H1 (cell line): ENCODE measurements at regions not wholly inside any gene's neighbourhood (a gene's known extent, or its start where the extent isn't known, plus 50 kb on each side); places are given as distances from the start of the nearest gene placed in this dataset.

Experiments
- CTCF ChIA-PET: fragments of 300-600 bp; sonication (Branson Sonifier 250); formaldehyde crosslinking; loops from one replicate; lab custom pipeline; 2021; ENCODE audit not compliant: partially characterized antibody; lab: Charles Lee
- POLR2A ChIA-PET: fragments of 300-600 bp; sonication (Branson Sonifier 250); formaldehyde crosslinking; loops from one replicate; lab custom pipeline; 2021; ENCODE audit warnings: inconsistent platforms; ENCODE audit not compliant: partially characterized antibody; lab: Charles Lee
- DNase-seq, 2 experiments: peaks; one replicate each; pipeline versions ENCODE4 v3.0.0 to v3.0.0-alpha.2; 2010 to 2022; ENCODE audit warnings: low spot score in 2 of 2, low read depth in 1 of 2, mixed read lengths in 1 of 2
- FAIRE-seq: peaks from 2 replicates; lab custom pipeline; 2011; peaks lifted over from hg19 to GRCh38; lab: Jason Lieb, UNC
- H2AFZ ChIP-seq: 2 replicates; pipeline ENCODE4 v1.8.1; 2012; ENCODE audit warnings: low read length, inconsistent platforms
- H2AK5ac ChIP-seq: 2 replicates; pipeline ENCODE4 v1.6.1; 2013; ENCODE audit warnings: low read depth, low read length
- H2BK120ac ChIP-seq: replicated peaks from 2 replicates; pipeline ENCODE3; 2013; ENCODE audit warnings: low read depth, low read length, inconsistent platforms
- H2BK12ac ChIP-seq: 2 replicates; pipeline ENCODE4 v1.6.1; 2013; ENCODE audit warnings: low read depth, low read length
- H2BK15ac ChIP-seq: 2 replicates; pipeline ENCODE4 v1.6.1; 2013; ENCODE audit warnings: low read length
- H2BK20ac ChIP-seq: 2 replicates; pipeline ENCODE4 v1.6.1; 2013; ENCODE audit warnings: low read length
- H2BK5ac ChIP-seq: 2 replicates; pipeline ENCODE4 v1.6.1; 2013; ENCODE audit warnings: low read depth, low read length
- H3K14ac ChIP-seq: 2 replicates; pipeline ENCODE4 v1.6.1; 2013; ENCODE audit warnings: inconsistent platforms; ENCODE audit not compliant: insufficient read length
- H3K18ac ChIP-seq: 2 replicates; pipeline ENCODE4 v1.6.1; 2013; ENCODE audit warnings: low read length; ENCODE audit errors: extremely low read depth
- H3K23ac ChIP-seq: 2 replicates; pipeline ENCODE4 v1.6.1; 2013; ENCODE audit warnings: inconsistent platforms; ENCODE audit not compliant: insufficient read length
- H3K23me2 ChIP-seq: 2 replicates; pipeline ENCODE4 v1.6.1; 2013; ENCODE audit warnings: low read depth, low read length
- H3K27ac ChIP-seq: 2 replicates; pipeline ENCODE4 v1.6.1; 2011; ENCODE audit warnings: low read depth, low read length, inconsistent platforms
- H3K27me3 ChIP-seq, 4 experiments: replicated peaks in 1 of 4; 1 replicate in 1 of 4; 2 replicates in 3 of 4; pipeline versions ENCODE4 v1.6.1 to v1.8.1; 2011 to 2013; ENCODE audit warnings: low read length in 3 of 4, mild to moderate bottlenecking in 3 of 4, inconsistent platforms in 2 of 4, mixed read lengths in 2 of 4, moderate library complexity in 1 of 4; ENCODE audit not compliant: control insufficient read depth in 3 of 4, insufficient read depth in 3 of 4; ENCODE audit errors: extremely low read depth in 1 of 4
- H3K36me3 ChIP-seq, 4 experiments: 2 replicates each; pipeline versions ENCODE4 v1.6.1 to v1.8.1; 2011 to 2013; ENCODE audit warnings: mild to moderate bottlenecking in 4 of 4, low read length in 3 of 4, moderate library complexity in 2 of 4, control low read depth in 1 of 4, inconsistent platforms in 1 of 4; ENCODE audit not compliant: insufficient read depth in 4 of 4, control insufficient read depth in 2 of 4
- H3K4ac ChIP-seq: replicated peaks from 2 replicates; pipeline ENCODE3; 2013; ENCODE audit warnings: low read length, low read depth, mixed read lengths, inconsistent platforms; ENCODE audit not compliant: insufficient read length
- H3K4me1 ChIP-seq, 4 experiments: replicated peaks in 1 of 4; 1 replicate in 1 of 4; 2 replicates in 3 of 4; pipeline versions ENCODE4 v1.6.1 to v1.8.1; 2011 to 2013; ENCODE audit warnings: low read length in 3 of 4, inconsistent platforms in 2 of 4, mixed read lengths in 1 of 4; ENCODE audit not compliant: insufficient read depth in 4 of 4, control insufficient read depth in 3 of 4
- H3K4me2 ChIP-seq, 2 experiments: 2 replicates each; pipeline versions ENCODE4 v1.6.1 to v1.8.1; 2011 to 2013; ENCODE audit warnings: low read depth in 2 of 2, low read length in 2 of 2, control low read depth in 1 of 2, inconsistent platforms in 1 of 2, mild to moderate bottlenecking in 1 of 2; ENCODE audit not compliant: insufficient read depth in 1 of 2
- H3K4me3 ChIP-seq, 4 experiments: fragments of 200-600, 300-600 bp in 1 of 4; sonication (generic), shearing (Covaris generic), sonication (Bioruptor Twin) in 1 of 4; 2 replicates each; pipeline versions ENCODE4 v1.5.1 to v1.8.1; 2011 to 2016; ENCODE audit warnings: low read length in 4 of 4, low read depth in 3 of 4, control low read depth in 2 of 4, inconsistent platforms in 2 of 4, mild to moderate bottlenecking in 2 of 4, mixed read lengths in 1 of 4, moderate library complexity in 1 of 4; ENCODE audit not compliant: insufficient read depth in 2 of 4; ENCODE audit errors: extremely low read depth in 1 of 4
- H3K56ac ChIP-seq: replicated peaks from 2 replicates; pipeline ENCODE3; 2013; ENCODE audit warnings: low read depth, mild to moderate bottlenecking, mixed read lengths, low read length, inconsistent platforms; ENCODE audit not compliant: insufficient read length
- H3K79me1 ChIP-seq: 2 replicates; pipeline ENCODE4 v1.6.1; 2013; ENCODE audit warnings: low read depth, low read length, control low read depth
- H3K79me2 ChIP-seq, 2 experiments: 2 replicates each; pipeline versions ENCODE4 v1.6.1 to v1.8.1; 2012 to 2013; ENCODE audit warnings: low read length in 2 of 2, mild to moderate bottlenecking in 2 of 2, inconsistent platforms in 1 of 2; ENCODE audit not compliant: insufficient read depth in 2 of 2, control insufficient read depth in 1 of 2
- H3K9ac ChIP-seq, 4 experiments: replicated peaks in 1 of 4; 1 replicate in 1 of 4; 2 replicates in 3 of 4; pipeline versions ENCODE4 v1.6.1 to v1.8.1; 2011 to 2013; ENCODE audit warnings: low read depth in 3 of 4, low read length in 3 of 4, control low read depth in 2 of 4, mild to moderate bottlenecking in 2 of 4, moderate library complexity in 2 of 4, inconsistent platforms in 1 of 4; ENCODE audit errors: extremely low read depth in 1 of 4
- H3K9me3 ChIP-seq, 2 experiments: 2 replicates each; pipeline versions ENCODE4 v1.6.1 to v1.8.1; 2012 to 2013; ENCODE audit warnings: mild to moderate bottlenecking in 2 of 2, moderate library complexity in 2 of 2, control low read depth in 1 of 2, inconsistent platforms in 1 of 2, low read depth in 1 of 2, low read length in 1 of 2, mixed read lengths in 1 of 2; ENCODE audit not compliant: insufficient read depth in 2 of 2
- H4K20me1 ChIP-seq, 2 experiments: replicated peaks in 1 of 2; 2 replicates each; pipeline versions ENCODE3 to v1.8.1; 2011 to 2013; ENCODE audit warnings: inconsistent platforms in 2 of 2, low read length in 2 of 2, mild to moderate bottlenecking in 1 of 2; ENCODE audit not compliant: insufficient read depth in 2 of 2, control insufficient read depth in 1 of 2
- H4K5ac ChIP-seq: 2 replicates; pipeline ENCODE4 v1.6.1; 2013; ENCODE audit warnings: low read length, low read depth, mixed read lengths, inconsistent platforms; ENCODE audit not compliant: insufficient read length
- H4K8ac ChIP-seq: 2 replicates; pipeline ENCODE4 v1.8.0; 2013; ENCODE audit warnings: mild to moderate bottlenecking, moderate library complexity, low read length, inconsistent platforms; ENCODE audit not compliant: insufficient read depth; ENCODE audit errors: extremely low read depth
- H4K91ac ChIP-seq: replicated peaks from 2 replicates; pipeline ENCODE3; 2013; ENCODE audit warnings: low read length, mixed read lengths, inconsistent platforms; ENCODE audit not compliant: insufficient read length
- ASH2L ChIP-seq: fragments of 200-600, 300-600 bp; sonication (generic); IDR thresholded peaks from one replicate; pipeline ENCODE4 v1.7.1; 2017; ENCODE audit warnings: low read length
- CHD2 ChIP-seq: IDR thresholded peaks from 2 replicates; pipeline ENCODE4 v1.6.1; 2012; ENCODE audit warnings: low read length, improper control_type of control experiment
- CREB1 ChIP-seq: IDR thresholded peaks from 2 replicates; pipeline ENCODE4 v1.6.1; 2012; ENCODE audit warnings: inconsistent platforms
- KDM5A ChIP-seq: fragments of 200-600 bp; IDR thresholded peaks from 2 replicates; pipeline ENCODE4 v1.7.1; 2012; ENCODE audit warnings: mild to moderate bottlenecking, low read length, inconsistent platforms, mixed read lengths
- MAFK ChIP-seq: IDR thresholded peaks from 2 replicates; pipeline ENCODE4 v1.6.1; 2012; ENCODE audit warnings: low read depth, mild to moderate bottlenecking, improper control_type of control experiment, low read length
- RBBP5 ChIP-seq: IDR thresholded peaks from 2 replicates; pipeline ENCODE4 v1.7.1; 2012; ENCODE audit warnings: low read depth, mild to moderate bottlenecking, inconsistent platforms, low read length, moderate library complexity, borderline replicate concordance
- RNF2 ChIP-seq: fragments of 200-900, 300-1000 bp; sonication (generic); IDR thresholded peaks from 2 replicates; pipeline ENCODE4 v1.7.1; 2016; ENCODE audit warnings: borderline replicate concordance, low read depth, mild to moderate bottlenecking, antibody characterized with exemption, low read length; ENCODE audit not compliant: poor library complexity, severe bottlenecking; ENCODE audit errors: missing control alignments
- TAF7 ChIP-seq: optimal IDR thresholded peaks from 2 replicates; pipeline ENCODE3; 2011; ENCODE audit warnings: low read depth, mild to moderate bottlenecking, inconsistent platforms, low read length, moderate library complexity, borderline replicate concordance
- TBP ChIP-seq: IDR thresholded peaks from 2 replicates; pipeline ENCODE4 v1.6.1; 2011; ENCODE audit warnings: low read depth, low read length, improper control_type of control experiment
- ZNF274 ChIP-seq: IDR thresholded peaks from 2 replicates; pipeline ENCODE4 v1.7.0; 2012; ENCODE audit warnings: low read length, borderline replicate concordance; ENCODE audit errors: extremely low read depth
- WGBS, 2 experiments: shearing (Covaris generic) in 1 of 2; methylation state at CpG; one replicate each; pipeline versions ENCODE4 v1.1.6 to v1.1.7; 2013 to 2015; ENCODE audit warnings: low lambda C conversion rate in 2 of 2, mixed read lengths in 2 of 2, inconsistent platforms in 1 of 2, low coverage in 1 of 2, missing lambda C conversion rate in 1 of 2; ENCODE audit not compliant: insufficient replicate concordance in 2 of 2, insufficient coverage in 1 of 2, insufficient read length in 1 of 2; ENCODE audit errors: extremely low coverage in 1 of 2, missing lambda C conversion rate in 1 of 2; 5-methylcytosine and 5-hydroxymethylcytosine counted together

GRCh38 chr7:33809228-33809627 lies 96.1 kb upstream of the BMPER start:
- H2AK5ac ChIP-seq = no peak overlapping the region
- H3K79me2 ChIP-seq = no peaks in the 10 kb centered on the region
- no peak overlapping the region for H2AFZ ChIP-seq
- H3K23ac ChIP-seq = no peak overlapping the region
- DNase-seq (no peak), FAIRE-seq (no peak)
- ChIA-PET POLR2A (no interaction called here), CTCF (interaction anchor here (1.3 to 4.6 kb wide), 9 partner anchors 12 to 566 kb away, joined by 4 to 46 read pairs (median 14); no protein-coding TSS in a partner anchor)
- H4K5ac ChIP-seq = no peak overlapping the region
- no peaks in the 10 kb centered on the region for H3K23me2 ChIP-seq
- H3K9me3 ChIP-seq = no peaks in the 10 kb centered on the region
- H3K9ac ChIP-seq = no peak overlapping the region
- no peak overlapping the region for H2BK20ac ChIP-seq
- H4K91ac ChIP-seq = no peak overlapping the region
- no peaks in the 10 kb centered on the region for H3K79me1 ChIP-seq
- TF ChIP-seq RBBP5 = no peak
- TF ChIP-seq ASH2L = no peak
- no peak for TF ChIP-seq ZNF274
- TF ChIP-seq TAF7 = no peak
- no peak for TF ChIP-seq KDM5A
- TF ChIP-seq RNF2 = no peak
- TF ChIP-seq MAFK = no peak
- TF ChIP-seq CREB1 = no peak
- TF ChIP-seq CHD2 = no peak
- TF ChIP-seq TBP = no peak
- TF ChIP-seq, all 59 proteins: peak for 0
- H3K14ac ChIP-seq = no peak overlapping the region
- H3K36me3 ChIP-seq = no peaks in the 10 kb centered on the region
- no peak overlapping the region for H2BK12ac ChIP-seq
- no peak overlapping the region for H3K27ac ChIP-seq
- H2BK120ac ChIP-seq = no peak overlapping the region
- no peak overlapping the region for H3K4me3 ChIP-seq
- H3K4me2 ChIP-seq = no peak overlapping the region
- H3K27me3 ChIP-seq = no peaks in the 10 kb centered on the region
- H3K56ac ChIP-seq = no peak overlapping the region
- H4K20me1 ChIP-seq = no peaks in the 10 kb centered on the region
- 82% methylated on average over 3 of the region's 3 CpGs; no CpG with 5 or more reads in 1 of the 2 experiments for WGBS, 2 experiments
- H3K18ac ChIP-seq = no peak overlapping the region
- H4K8ac ChIP-seq = no peak overlapping the region
- H2BK5ac ChIP-seq = no peak overlapping the region
- no peak overlapping the region for H2BK15ac ChIP-seq
- H3K4ac ChIP-seq = no peak overlapping the region
- H3K4me1 ChIP-seq = no peaks in the 10 kb centered on the region
